ENCODE measurements at regions not wholly inside any gene's neighbourhood (a gene's known extent, or its start where the extent isn't known, plus 50 kb on each side); places are given as distances from the start of the nearest gene placed in this dataset.

GRCh38 chr10:30183055-30183402 is 123.6 kb upstream of the JCAD start:
- Histone ChIP-seq H3K27ac (ENCODE audit: low read depth, low read length) (no peak overlapping the region), H3F3A (ENCODE audit: control insufficient read depth, insufficient read depth) (no peaks in the 10 kb centered on the region)

GRCh38 chr10:30182191-30183054 is 123.0 kb upstream of the JCAD start:
- Histone ChIP-seq H3K4me1 (ENCODE audit: control insufficient read depth, low read length) (no peaks in the 10 kb centered on the region), H3K4me2 (ENCODE audit: low read length) (no peak overlapping the region), H3K27ac (ENCODE audit: low read depth, low read length) (no peak overlapping the region), H3K36me3 (ENCODE audit: control insufficient read depth, low read length) (no peaks in the 10 kb centered on the region), H3K9me2 (replicated peaks; ENCODE audit: control insufficient read depth, low read length) (no peaks in the 10 kb centered on the region), H3K9me3 (ENCODE audit: control insufficient read depth, insufficient read depth, low read length) (no peaks in the 10 kb centered on the region), H3K27me3 (ENCODE audit: control insufficient read depth, low read length) (no peaks in the 10 kb centered on the region), H3F3A (ENCODE audit: control insufficient read depth, insufficient read depth) (no peaks in the 10 kb centered on the region), H3K4me3 (ENCODE audit: low read length) (no peak overlapping the region), H4K20me1 (ENCODE audit: control insufficient read depth, insufficient read depth, low read depth, low read length) (no peaks in the 10 kb centered on the region), H3K79me2 (ENCODE audit: control insufficient read depth, low read length) (no peaks in the 10 kb centered on the region)
- TF ChIP-seq CTCF (IDR thresholded peaks at IDR 0.05; ENCODE audit: low read depth, low read length, poor library complexity, severe bottlenecking) (no peak), EZH2phosphoT487 (IDR thresholded peaks at IDR 0.05; ENCODE audit: borderline replicate concordance, low read length) (no peak)

More at GRCh38 chr10:30183055-30183402, 123.6 kb upstream of the JCAD start:
- no peaks in the 10 kb centered on the region for H3K27me3 ChIP-seq (ENCODE audit: control insufficient read depth, low read length)
- no peaks in the 10 kb centered on the region for H3K9me2 ChIP-seq (replicated peaks; ENCODE audit: control insufficient read depth, low read length)
- no peaks in the 10 kb centered on the region for H3K4me1 ChIP-seq (ENCODE audit: control insufficient read depth, low read length)
- no peak overlapping the region for H3K4me3 ChIP-seq (ENCODE audit: low read length)
- H3K36me3 ChIP-seq (ENCODE audit: control insufficient read depth, low read length): no peaks in the 10 kb centered on the region
- TF ChIP-seq EZH2phosphoT487 (IDR thresholded peaks at IDR 0.05; ENCODE audit: borderline replicate concordance, low read length): no peak
- no peak for TF ChIP-seq CTCF (IDR thresholded peaks at IDR 0.05; ENCODE audit: low read depth, low read length, poor library complexity, severe bottlenecking)
- H3K4me2 ChIP-seq (ENCODE audit: low read length): no peak overlapping the region
- H3K9me3 ChIP-seq (ENCODE audit: control insufficient read depth, insufficient read depth, low read length): no peaks in the 10 kb centered on the region
- no peaks in the 10 kb centered on the region for H4K20me1 ChIP-seq (ENCODE audit: control insufficient read depth, insufficient read depth, low read depth, low read length)
- no peaks in the 10 kb centered on the region for H3K79me2 ChIP-seq (ENCODE audit: control insufficient read depth, low read length)

- no peaks in the 10 kb centered on the region for H3F3A ChIP-seq (ENCODE audit: control insufficient read depth, insufficient read depth)
- H3K27ac ChIP-seq (ENCODE audit: low read depth, low read length): no peak overlapping the region
- no peak overlapping the region for H3K4me2 ChIP-seq (ENCODE audit: low read length)
- no peaks in the 10 kb centered on the region for H4K20me1 ChIP-seq (ENCODE audit: control insufficient read depth, insufficient read depth, low read depth, low read length)
- H3K4me3 ChIP-seq (ENCODE audit: low read length): no peak overlapping the region
- TF ChIP-seq EZH2phosphoT487 (IDR thresholded peaks at IDR 0.05; ENCODE audit: borderline replicate concordance, low read length) (no peak), CTCF (IDR thresholded peaks at IDR 0.05; ENCODE audit: low read depth, low read length, poor library complexity, severe bottlenecking) (no peak)
- H3K9me2 ChIP-seq (replicated peaks; ENCODE audit: control insufficient read depth, low read length): no peaks in the 10 kb centered on the region
- H3K9me3 ChIP-seq (ENCODE audit: control insufficient read depth, insufficient read depth, low read length): no peaks in the 10 kb centered on the region
- H3K4me1 ChIP-seq (ENCODE audit: control insufficient read depth, low read length): no peaks in the 10 kb centered on the region
- H3K79me2 ChIP-seq (ENCODE audit: control insufficient read depth, low read length): no peaks in the 10 kb centered on the region
- no peaks in the 10 kb centered on the region for H3K27me3 ChIP-seq (ENCODE audit: control insufficient read depth, low read length)
- H3K36me3 ChIP-seq (ENCODE audit: control insufficient read depth, low read length): no peaks in the 10 kb centered on the region
These were observed 119.1 kb upstream of the JCAD start for GRCh38 chr10:30178356-30178964.
